Heart left ventricle (tissue), 13 donors: ENCODE measurements at regions not wholly inside any gene's neighbourhood (a gene's known extent, or its start where the extent isn't known, plus 50 kb on each side); places are given as distances from the start of the nearest gene placed in this dataset.

Experiments
- CTCF ChIP-seq, 12 donors: fragments of 200-600 bp; sonication (generic) in 4 of 12; IDR thresholded peaks; one replicate each; pipeline versions ENCODE4 v1.5.0 to v1.8.0; 2018 to 2022; ENCODE audit warnings: antibody characterized with exemption in 12 of 12, mild to moderate bottlenecking in 5 of 12
- POLR2A ChIP-seq, 2 donors: fragments of 450-650 bp; IDR thresholded peaks; one replicate each; pipeline ENCODE4 v1.6.1; 2017; ENCODE audit warnings: antibody characterized with exemption in 2 of 2, mild to moderate bottlenecking in 2 of 2, moderate library complexity in 2 of 2
- donor health status: ischemic (EF 13 %, LVEDD 7.1; RV severe dilation, severe dysfunction).
- donor health status: DM: no; HTN: yes; CAD: no.
- donor health status: DM: no; HTN: no; CAD: no.
- donor health status: ischemic (EF 25% LVEDD 6.9; RV normal size, moderate dysfunction).
- donor health status: ischemic (EF 25% LVEDD 5.7; RV mildly dilated, moderate dysfunction).
- donor health status: ischemic (EF 35%, LVEDD 5.7; RV mildly dilated, moderate dysfunction).
- donor health status: nonischemic (EF 11% LVEDD 7.7; RV severe dilation, severe dysfunction).
- donor health status: DM: yes; HTN: yes; CAD: no.
- donor health status: PGD.
- donor health status: ischemic (EF 29% LVEDD 5.4; RV normal size, mild dysfunction).
- donor health status: nonischemic (EF 23%, LVEDD 6.1; RV moderate dilation, normal function).

- no peak for TF ChIP-seq CTCF (IDR thresholded peaks at IDR 0.05)
- TF ChIP-seq POLR2A (IDR thresholded peaks at IDR 0.05): no peak
Measured at GRCh38 chr19:34851277-34851804, 75.4 kb upstream of the ZNF30 start.
